ENCODE measurements at regions not wholly inside any gene's neighbourhood (a gene's known extent, or its start where the extent isn't known, plus 50 kb on each side); places are given as distances from the start of the nearest gene placed in this dataset.

DNA sequence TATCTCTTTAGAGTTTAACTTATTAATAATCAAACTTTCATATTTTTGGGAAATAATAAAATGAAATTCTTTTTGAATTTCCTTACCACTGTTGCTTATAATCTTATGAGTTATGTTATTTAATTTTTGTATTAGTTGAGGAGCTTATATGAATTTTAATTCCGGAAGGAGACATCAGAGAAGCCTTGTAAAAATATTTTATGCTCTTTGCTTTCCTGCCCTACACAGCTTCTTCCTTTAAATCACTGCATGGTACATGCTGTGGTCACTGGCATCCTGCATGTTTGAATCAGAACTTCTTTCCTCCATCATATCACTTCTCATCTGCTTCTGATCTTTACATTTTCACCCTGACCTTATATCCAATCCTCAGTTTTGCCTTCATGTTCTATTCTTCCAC lies 266.7 kb upstream of the ZSWIM2 start:
- TF ChIP-seq, protein P1, sequence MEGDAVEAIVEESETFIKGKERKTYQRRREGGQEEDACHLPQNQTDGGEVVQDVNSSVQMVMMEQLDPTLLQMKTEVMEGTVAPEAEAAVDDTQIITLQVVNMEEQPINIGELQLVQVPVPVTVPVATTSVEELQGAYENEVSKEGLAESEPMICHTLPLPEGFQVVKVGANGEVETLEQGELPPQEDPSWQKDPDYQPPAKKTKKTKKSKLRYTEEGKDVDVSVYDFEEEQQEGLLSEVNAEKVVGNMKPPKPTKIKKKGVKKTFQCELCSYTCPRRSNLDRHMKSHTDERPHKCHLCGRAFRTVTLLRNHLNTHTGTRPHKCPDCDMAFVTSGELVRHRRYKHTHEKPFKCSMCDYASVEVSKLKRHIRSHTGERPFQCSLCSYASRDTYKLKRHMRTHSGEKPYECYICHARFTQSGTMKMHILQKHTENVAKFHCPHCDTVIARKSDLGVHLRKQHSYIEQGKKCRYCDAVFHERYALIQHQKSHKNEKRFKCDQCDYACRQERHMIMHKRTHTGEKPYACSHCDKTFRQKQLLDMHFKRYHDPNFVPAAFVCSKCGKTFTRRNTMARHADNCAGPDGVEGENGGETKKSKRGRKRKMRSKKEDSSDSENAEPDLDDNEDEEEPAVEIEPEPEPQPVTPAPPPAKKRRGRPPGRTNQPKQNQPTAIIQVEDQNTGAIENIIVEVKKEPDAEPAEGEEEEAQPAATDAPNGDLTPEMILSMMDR (IDR thresholded peaks at IDR 0.05): no peak
- TF ChIP-seq CREB1 (CRISPR knock-in tag; IDR thresholded peaks at IDR 0.05) (no peak), NFATC4 (CRISPR knock-in tag; IDR thresholded peaks at IDR 0.05) (no peak), FOXK1 (CRISPR knock-in tag; IDR thresholded peaks at IDR 0.05) (no peak), ETV6 (CRISPR knock-in tag; IDR thresholded peaks at IDR 0.05) (no peak), MYBL2 (CRISPR knock-in tag; IDR thresholded peaks at IDR 0.05) (no peak), PRRX2 (CRISPR knock-in tag; IDR thresholded peaks at IDR 0.05) (no peak), TEAD1 (CRISPR knock-in tag; IDR thresholded peaks at IDR 0.05) (no peak), OVOL2 (CRISPR knock-in tag; IDR thresholded peaks at IDR 0.05; ENCODE audit: borderline replicate concordance) (no peak), GRHL2 (CRISPR knock-in tag; IDR thresholded peaks at IDR 0.05; ENCODE audit: insufficient replicate concordance, severe bottlenecking) (no peak), SP1 (CRISPR knock-in tag; conservative IDR thresholded peaks at IDR 0.05) (no peak), FOXJ3 (CRISPR knock-in tag; IDR thresholded peaks at IDR 0.05; ENCODE audit: borderline replicate concordance) (no peak), TEAD4 (CRISPR knock-in tag; IDR thresholded peaks at IDR 0.05) (no peak)
- TF ChIP-seq, protein P2, sequence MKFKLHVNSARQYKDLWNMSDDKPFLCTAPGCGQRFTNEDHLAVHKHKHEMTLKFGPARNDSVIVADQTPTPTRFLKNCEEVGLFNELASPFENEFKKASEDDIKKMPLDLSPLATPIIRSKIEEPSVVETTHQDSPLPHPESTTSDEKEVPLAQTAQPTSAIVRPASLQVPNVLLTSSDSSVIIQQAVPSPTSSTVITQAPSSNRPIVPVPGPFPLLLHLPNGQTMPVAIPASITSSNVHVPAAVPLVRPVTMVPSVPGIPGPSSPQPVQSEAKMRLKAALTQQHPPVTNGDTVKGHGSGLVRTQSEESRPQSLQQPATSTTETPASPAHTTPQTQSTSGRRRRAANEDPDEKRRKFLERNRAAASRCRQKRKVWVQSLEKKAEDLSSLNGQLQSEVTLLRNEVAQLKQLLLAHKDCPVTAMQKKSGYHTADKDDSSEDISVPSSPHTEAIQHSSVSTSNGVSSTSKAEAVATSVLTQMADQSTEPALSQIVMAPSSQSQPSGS (CRISPR knock-in tag; IDR thresholded peaks at IDR 0.05; ENCODE audit: borderline replicate concordance, low read depth): no peak
- TF ChIP-seq, protein P3, sequence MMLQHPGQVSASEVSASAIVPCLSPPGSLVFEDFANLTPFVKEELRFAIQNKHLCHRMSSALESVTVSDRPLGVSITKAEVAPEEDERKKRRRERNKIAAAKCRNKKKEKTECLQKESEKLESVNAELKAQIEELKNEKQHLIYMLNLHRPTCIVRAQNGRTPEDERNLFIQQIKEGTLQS (CRISPR knock-in tag; conservative IDR thresholded peaks at IDR 0.05): no peak
- TF ChIP-seq, protein P4, sequence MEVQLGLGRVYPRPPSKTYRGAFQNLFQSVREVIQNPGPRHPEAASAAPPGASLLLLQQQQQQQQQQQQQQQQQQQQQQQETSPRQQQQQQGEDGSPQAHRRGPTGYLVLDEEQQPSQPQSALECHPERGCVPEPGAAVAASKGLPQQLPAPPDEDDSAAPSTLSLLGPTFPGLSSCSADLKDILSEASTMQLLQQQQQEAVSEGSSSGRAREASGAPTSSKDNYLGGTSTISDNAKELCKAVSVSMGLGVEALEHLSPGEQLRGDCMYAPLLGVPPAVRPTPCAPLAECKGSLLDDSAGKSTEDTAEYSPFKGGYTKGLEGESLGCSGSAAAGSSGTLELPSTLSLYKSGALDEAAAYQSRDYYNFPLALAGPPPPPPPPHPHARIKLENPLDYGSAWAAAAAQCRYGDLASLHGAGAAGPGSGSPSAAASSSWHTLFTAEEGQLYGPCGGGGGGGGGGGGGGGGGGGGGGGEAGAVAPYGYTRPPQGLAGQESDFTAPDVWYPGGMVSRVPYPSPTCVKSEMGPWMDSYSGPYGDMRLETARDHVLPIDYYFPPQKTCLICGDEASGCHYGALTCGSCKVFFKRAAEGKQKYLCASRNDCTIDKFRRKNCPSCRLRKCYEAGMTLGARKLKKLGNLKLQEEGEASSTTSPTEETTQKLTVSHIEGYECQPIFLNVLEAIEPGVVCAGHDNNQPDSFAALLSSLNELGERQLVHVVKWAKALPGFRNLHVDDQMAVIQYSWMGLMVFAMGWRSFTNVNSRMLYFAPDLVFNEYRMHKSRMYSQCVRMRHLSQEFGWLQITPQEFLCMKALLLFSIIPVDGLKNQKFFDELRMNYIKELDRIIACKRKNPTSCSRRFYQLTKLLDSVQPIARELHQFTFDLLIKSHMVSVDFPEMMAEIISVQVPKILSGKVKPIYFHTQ (CRISPR knock-in tag; IDR thresholded peaks at IDR 0.05): no peak

DNA sequence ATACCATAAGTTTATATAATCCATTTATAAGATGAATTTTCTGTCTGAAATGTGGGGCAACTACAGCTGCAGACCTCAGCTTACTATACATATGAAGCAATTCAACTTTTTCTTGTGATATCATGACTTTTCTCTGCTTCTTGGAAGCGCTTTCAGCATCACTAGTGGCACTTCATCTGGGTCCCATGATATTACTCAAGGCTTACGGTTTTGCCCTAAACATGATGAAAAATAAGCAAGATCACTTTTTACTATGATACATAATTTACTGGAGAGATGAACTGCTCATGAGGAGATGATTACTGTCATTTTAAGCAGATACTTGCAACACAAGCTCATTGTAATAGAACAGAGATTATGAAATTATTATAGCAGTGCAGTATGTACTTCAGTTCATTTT lies 258.0 kb upstream of the ZSWIM2 start:
- no peaks in the 10 kb centered on the region for H3K36me3 Mint-ChIP-seq
- H3K27ac Mint-ChIP-seq: no peak overlapping the region
- no peaks in the 10 kb centered on the region for H3K9me3 Mint-ChIP-seq
- DNase-seq (ENCODE audit: low spot score) (no peak), ATAC-seq (no peak)
- H3K27me3 Mint-ChIP-seq (ENCODE audit: low read depth): no peaks in the 10 kb centered on the region
- TF ChIP-seq, protein P5, sequence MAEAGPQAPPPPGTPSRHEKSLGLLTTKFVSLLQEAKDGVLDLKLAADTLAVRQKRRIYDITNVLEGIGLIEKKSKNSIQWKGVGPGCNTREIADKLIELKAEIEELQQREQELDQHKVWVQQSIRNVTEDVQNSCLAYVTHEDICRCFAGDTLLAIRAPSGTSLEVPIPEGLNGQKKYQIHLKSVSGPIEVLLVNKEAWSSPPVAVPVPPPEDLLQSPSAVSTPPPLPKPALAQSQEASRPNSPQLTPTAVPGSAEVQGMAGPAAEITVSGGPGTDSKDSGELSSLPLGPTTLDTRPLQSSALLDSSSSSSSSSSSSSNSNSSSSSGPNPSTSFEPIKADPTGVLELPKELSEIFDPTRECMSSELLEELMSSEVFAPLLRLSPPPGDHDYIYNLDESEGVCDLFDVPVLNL (CRISPR knock-in tag; IDR thresholded peaks at IDR 0.05; ENCODE audit: borderline replicate concordance, low read depth): no peak
- TF ChIP-seq FOXP1 (CRISPR knock-in tag; IDR thresholded peaks at IDR 0.05; ENCODE audit: borderline replicate concordance): no peak
- no peak for TF ChIP-seq KAT7 (CRISPR knock-in tag; IDR thresholded peaks at IDR 0.05; ENCODE audit: borderline replicate concordance)
- TF ChIP-seq NFYB (CRISPR knock-in tag; conservative IDR thresholded peaks at IDR 0.05; ENCODE audit: low read depth): no peak
- TF ChIP-seq ZNF416 (CRISPR knock-in tag; IDR thresholded peaks at IDR 0.05): no peak
- no peak for TF ChIP-seq ELF4 (CRISPR knock-in tag; IDR thresholded peaks at IDR 0.05; ENCODE audit: low read depth)
- no peak for TF ChIP-seq FOXJ3 (CRISPR knock-in tag; IDR thresholded peaks at IDR 0.05; ENCODE audit: borderline replicate concordance)
- no peak overlapping the region for H3K4me3 Mint-ChIP-seq
- ChIA-PET CTCF (no interaction called here), POLR2A (no interaction called here)
- no peaks in the 10 kb centered on the region for H3K4me1 Mint-ChIP-seq

More for the DNA sequence above, 266.7 kb upstream of the ZSWIM2 start:
- Mint-ChIP-seq H3K27me3 (ENCODE audit: low read depth) (no peaks in the 10 kb centered on the region), H3K4me1 (peaks cover 6% of the 10 kb centered on the region), H3K36me3 (no peaks in the 10 kb centered on the region), H3K9me3 (no peaks in the 10 kb centered on the region), H3K4me3 (no peak overlapping the region), H3K27ac (peak overlapping the region; percentile 3; the same call in 1 of the 2 replicates)
- DNase-seq (ENCODE audit: low spot score) (no peak), ATAC-seq (no peak)
- ChIA-PET CTCF (no interaction called here), POLR2A (no interaction called here)
